SK-N-SH treated with all-trans-retinoic acid at 6 μM for 48 hours (cell line): ENCODE measurements at regions not wholly inside any gene's neighbourhood (a gene's known extent, or its start where the extent isn't known, plus 50 kb on each side); places are given as distances from the start of the nearest gene placed in this dataset.
"Not testable (repeated sequence)": the region's sequence is repeated elsewhere in the genome, so short reads cannot be mapped to it uniquely, and the experiment has no call there.

Experiments
- ATAC-seq: fragments of 200-7000 bp; cut with Tn5 transposase; 3 replicates; pipeline ENCODE4 v1.9.1; 2020; ENCODE audit warnings: mild to moderate bottlenecking, moderate library complexity
- ARNTL ChIP-seq: fragments of 450-650 bp; formaldehyde crosslinking; IDR thresholded peaks from 2 replicates; pipeline ENCODE4 v1.5.0; 2020; ENCODE audit warnings: low read depth, mild to moderate bottlenecking, moderate library complexity, borderline replicate concordance
- BACH2 ChIP-seq: fragments of 250-450 bp; sonication (Bioruptor Pico); IDR thresholded peaks from 2 replicates; pipeline ENCODE4 v1.9.0; 2021; ENCODE audit warnings: mild to moderate bottlenecking, borderline replicate concordance
- CSDC2 ChIP-seq: fragments of 250-450 bp; sonication (Bioruptor Pico); IDR thresholded peaks from 2 replicates; pipeline ENCODE4 v1.5.0; 2020; ENCODE audit warnings: mild to moderate bottlenecking, moderate library complexity
- CSRNP3 ChIP-seq: fragments of 250-450 bp; sonication (Bioruptor Pico); IDR thresholded peaks from 2 replicates; pipeline ENCODE4 v1.5.1; 2021; ENCODE audit warnings: mild to moderate bottlenecking, moderate library complexity
- OSR1 ChIP-seq: fragments of 250-450 bp; sonication (Bioruptor Pico); IDR thresholded peaks from 2 replicates; pipeline ENCODE4 v1.8.0; 2022; ENCODE audit warnings: moderate library complexity, mild to moderate bottlenecking, inconsistent platforms
- POU6F1 ChIP-seq: fragments of 250-450 bp; sonication (Bioruptor Pico); IDR thresholded peaks from 2 replicates; pipeline ENCODE4 v1.8.0; 2021; ENCODE audit warnings: low read depth, mild to moderate bottlenecking, moderate library complexity, borderline replicate concordance
- PPARA ChIP-seq: fragments of 250-450 bp; sonication (Bioruptor Pico); IDR thresholded peaks from 2 replicates; pipeline ENCODE4 v1.5.0; 2020; ENCODE audit warnings: mild to moderate bottlenecking, borderline replicate concordance
- TCF4 ChIP-seq: fragments of 250-450 bp; sonication (Bioruptor Pico); IDR thresholded peaks from 2 replicates; pipeline ENCODE4 v1.8.0; 2021; ENCODE audit warnings: mild to moderate bottlenecking, moderate library complexity, borderline replicate concordance
- TOX ChIP-seq: fragments of 250-450 bp; sonication (Bioruptor Pico); IDR thresholded peaks from 2 replicates; pipeline ENCODE4 v1.8.0; 2021; ENCODE audit warnings: mild to moderate bottlenecking, moderate library complexity, borderline replicate concordance
- TSHZ2 ChIP-seq: fragments of 250-450 bp; sonication (Bioruptor Pico); IDR thresholded peaks from 2 replicates; pipeline ENCODE4 v1.5.0; 2020; ENCODE audit warnings: mild to moderate bottlenecking, moderate library complexity
- ZFP3 ChIP-seq: fragments of 250-450 bp; sonication (Bioruptor Pico); IDR thresholded peaks from 2 replicates; pipeline ENCODE4 v1.5.0; 2020; ENCODE audit warnings: mild to moderate bottlenecking, moderate library complexity
- ZNF565 ChIP-seq: fragments of 450-650 bp; formaldehyde crosslinking; conservative IDR thresholded peaks from 2 replicates; pipeline ENCODE4 v1.5.0; 2020; ENCODE audit warnings: low read depth, mild to moderate bottlenecking, moderate library complexity
- ZNF70 ChIP-seq: fragments of 450-650 bp; formaldehyde crosslinking; IDR thresholded peaks from 2 replicates; pipeline ENCODE4 v1.5.0; 2020; ENCODE audit warnings: mild to moderate bottlenecking, moderate library complexity

GRCh38 chr20:29443206-29443781, 1814.2 kb upstream of the DEFB115 start:
- ATAC-seq = not testable (repeated sequence)

- TF ChIP-seq BACH2 (CRISPR knock-in tag) = no peak
- TF ChIP-seq TCF4 (CRISPR knock-in tag) = no peak
- TF ChIP-seq POU6F1 (CRISPR knock-in tag) = no peak
- TF ChIP-seq ZFP3 (CRISPR knock-in tag) = no peak
- no peak for TF ChIP-seq OSR1
- TF ChIP-seq ZNF565 (CRISPR knock-in tag) = no peak
- no peak for TF ChIP-seq PPARA (CRISPR knock-in tag)
- TF ChIP-seq ZNF70 (CRISPR knock-in tag) = no peak
- no peak for ATAC-seq
Observed at GRCh38 chr20:29443819-29444218, 1813.6 kb upstream of the DEFB115 start.

GRCh38 chr20:29445050-29445907, 1812.2 kb upstream of the DEFB115 start:
- peak; percentile 100 for ATAC-seq
- TF ChIP-seq TSHZ2 (CRISPR knock-in tag) (peak; percentile 95), CSDC2 (CRISPR knock-in tag) (0 out of 2 replicates have a peak, but pooled peaks have one; percentile 67), ZFP3 (CRISPR knock-in tag) (peak; percentile 72; the same call in 1 of the 2 replicates)
- TF ChIP-seq, all 23 proteins: peak for 3; not testable (repeated sequence) for 20

GRCh38 chr20:29447517-29448484, 1809.7 kb upstream of the DEFB115 start:
- peak; percentile 7 for ATAC-seq

GRCh38 chr20:29448806-29449470, 1808.5 kb upstream of the DEFB115 start:
- no peak for ATAC-seq
- no peak for TF ChIP-seq TOX (CRISPR knock-in tag)
- TF ChIP-seq CSRNP3 (CRISPR knock-in tag) = no peak
- no peak for TF ChIP-seq TCF4 (CRISPR knock-in tag)

GRCh38 chr20:29452186-29452585, 1805.3 kb upstream of the DEFB115 start:
- no peak for ATAC-seq
- TF ChIP-seq ZNF565 (CRISPR knock-in tag) = no peak
- no peak for TF ChIP-seq ARNTL (CRISPR knock-in tag)
- TF ChIP-seq TSHZ2 (CRISPR knock-in tag) = no peak

- not testable (repeated sequence) for ATAC-seq
Observed at GRCh38 chr20:29456987-29457693, 1800.3 kb upstream of the DEFB115 start.
